Body of pancreas (tissue), 4 donors: ENCODE measurements at regions not wholly inside any gene's neighbourhood (a gene's known extent, or its start where the extent isn't known, plus 50 kb on each side); places are given as distances from the start of the nearest gene placed in this dataset.

Experiments
- ATAC-seq: fragments of 150-250 bp; one replicate; pipeline ENCODE4 v1.9.1; 2016
- DNase-seq, 4 donors: peaks; one replicate each; pipeline ENCODE4 v3.0.0-alpha.2; 2019
- H3K27ac ChIP-seq, 4 donors: fragments of 200-600 bp; sonication (generic); 1 replicate in 3 of 4; 2 replicates in 1 of 4; pipeline versions ENCODE4 v1.5.1 to v1.6.1; 2016 to 2019; ENCODE audit warnings: mild to moderate bottlenecking in 1 of 4, mixed read lengths in 1 of 4, moderate library complexity in 1 of 4
- H3K27me3 ChIP-seq, 2 donors: fragments of 200-600 bp; sonication (generic); one replicate each; pipeline ENCODE4 v1.6.0; 2016; ENCODE audit warnings: mild to moderate bottlenecking in 1 of 2
- H3K36me3 ChIP-seq, 2 donors: fragments of 200-600 bp; sonication (generic); replicated peaks in 1 of 2; 2 replicates each; pipeline ENCODE4 v1.5.1; 2016; ENCODE audit warnings: low read depth in 2 of 2; ENCODE audit not compliant: insufficient read depth in 1 of 2
- H3K4me1 ChIP-seq: fragments of 200-600 bp; sonication (generic); one replicate; pipeline ENCODE4 v1.6.0; 2016
- H3K4me3 ChIP-seq, 2 donors: fragments of 200-600 bp; sonication (generic); 1 replicate in 1 of 2; 2 replicates in 1 of 2; pipeline ENCODE4 v1.5.1; 2016 to 2019
- H3K9me3 ChIP-seq, 3 donors: fragments of 200-600 bp; sonication (generic); 1 replicate in 2 of 3; 2 replicates in 1 of 3; pipeline ENCODE4 v1.5.1; 2016
- CTCF ChIP-seq, 7 experiments: fragments of 450-650 bp in 4 of 7; fragments of 200-600 bp in 3 of 7; sonication (generic) in 3 of 7; IDR thresholded peaks; one replicate each; pipeline ENCODE4 v1.5.1; 2016 to 2019; ENCODE audit warnings: antibody characterized with exemption in 7 of 7
- POLR2A ChIP-seq, 3 donors: fragments of 450-650 bp; IDR thresholded peaks; one replicate each; pipeline ENCODE4 v1.6.1; 2016; ENCODE audit warnings: antibody characterized with exemption in 3 of 3, mild to moderate bottlenecking in 2 of 3
- WGBS, 2 donors: methylation state at CpG; one replicate each; pipeline ENCODE4 v1.1.5; 2017; 5-methylcytosine and 5-hydroxymethylcytosine counted together
- intact Hi-C: fragments of 100-400 bp; cut with DNase I; formaldehyde crosslinking; loops from one replicate; pipeline ENCODE4 v1.15.1; 2023

- peak; percentile 12 for ATAC-seq
- intact Hi-C loops, result no loop called here
- H3K36me3 ChIP-seq, result no peaks in the 10 kb centered on the region
- no peak overlapping the region for H3K4me3 ChIP-seq
- DNase-seq, result peak in 1 of 4 donors; percentile 14
- 47 to 63% methylated on average over 4 of the region's 4 CpGs for WGBS, 2 donors
- no peak for TF ChIP-seq POLR2A (IDR thresholded peaks at IDR 0.05)
- no peak for TF ChIP-seq CTCF (IDR thresholded peaks at IDR 0.05)
- no peaks in the 10 kb centered on the region for H3K9me3 ChIP-seq
- H3K27ac ChIP-seq, result no peak overlapping the region
- H3K4me1 ChIP-seq, result no peaks in the 10 kb centered on the region
- no peaks in the 10 kb centered on the region for H3K27me3 ChIP-seq
These were observed 88.2 kb upstream of the CAMK2D start for GRCh38 chr4:113849771-113850170.

- Histone ChIP-seq H3K9me3 (no peaks in the 10 kb centered on the region), H3K27me3 (no peaks in the 10 kb centered on the region), H3K4me1 (no peaks in the 10 kb centered on the region), H3K27ac (no peak overlapping the region), H3K4me3 (no peak overlapping the region), H3K36me3 (no peaks in the 10 kb centered on the region)
- TF ChIP-seq POLR2A (IDR thresholded peaks at IDR 0.05) (no peak), CTCF (IDR thresholded peaks at IDR 0.05) (no peak)
- WGBS, 2 donors, result 71 to 79% methylated on average over 5 of the region's 5 CpGs
- intact Hi-C loops, result no loop called here
- ATAC-seq (no peak), DNase-seq (no peak)
These were observed 86.2 kb upstream of the CAMK2D start for GRCh38 chr4:113847710-113848109.

- H3K4me1 ChIP-seq, result no peaks in the 10 kb centered on the region
- no peak for TF ChIP-seq POLR2A (IDR thresholded peaks at IDR 0.05)
- TF ChIP-seq CTCF (IDR thresholded peaks at IDR 0.05), result no peak
- ATAC-seq, result no peak
- no peak overlapping the region for H3K27ac ChIP-seq
- intact Hi-C loops, result no loop called here
- no peak overlapping the region for H3K4me3 ChIP-seq
- no peaks in the 10 kb centered on the region for H3K36me3 ChIP-seq
- H3K9me3 ChIP-seq, result no peaks in the 10 kb centered on the region
- H3K27me3 ChIP-seq, result no peaks in the 10 kb centered on the region
- 98 to 100% methylated on average over 4 of the region's 4 CpGs for WGBS, 2 donors
- no peak for DNase-seq
These were observed 84.9 kb upstream of the CAMK2D start for GRCh38 chr4:113846433-113846832.

- WGBS, 2 donors, result 70 to 80% methylated on average over 5 of the region's 5 CpGs
- no peak overlapping the region for H3K4me3 ChIP-seq
- H3K27me3 ChIP-seq, result no peaks in the 10 kb centered on the region
- DNase-seq (no peak), ATAC-seq (no peak)
- no peak for TF ChIP-seq CTCF (IDR thresholded peaks at IDR 0.05)
- no peak for TF ChIP-seq POLR2A (IDR thresholded peaks at IDR 0.05)
- no peaks in the 10 kb centered on the region for H3K4me1 ChIP-seq
- H3K27ac ChIP-seq, result no peak overlapping the region
- no peaks in the 10 kb centered on the region for H3K9me3 ChIP-seq
- H3K36me3 ChIP-seq, result no peaks in the 10 kb centered on the region
- intact Hi-C loops, result no loop called here
These were observed 83.6 kb upstream of the CAMK2D start for GRCh38 chr4:113845138-113845537.

- H3K4me1 ChIP-seq, result no peaks in the 10 kb centered on the region
- H3K27me3 ChIP-seq, result no peaks in the 10 kb centered on the region
- no peak overlapping the region for H3K4me3 ChIP-seq
- no peaks in the 10 kb centered on the region for H3K9me3 ChIP-seq
- ATAC-seq, result no peak
- TF ChIP-seq POLR2A (IDR thresholded peaks at IDR 0.05) (no peak), CTCF (IDR thresholded peaks at IDR 0.05) (no peak)
- H3K27ac ChIP-seq, result no peak overlapping the region
- H3K36me3 ChIP-seq, result no peaks in the 10 kb centered on the region
- intact Hi-C loops, result no loop called here
- no peak for DNase-seq
- 31 to 40% methylated on average over 2 of the region's 2 CpGs for WGBS, 2 donors
These were observed 82.8 kb upstream of the CAMK2D start for GRCh38 chr4:113844369-113844768.
